SK-N-SH (cell line): ENCODE measurements at regions not wholly inside any gene's neighbourhood (a gene's known extent, or its start where the extent isn't known, plus 50 kb on each side); places are given as distances from the start of the nearest gene placed in this dataset.

ENCODE experiments used
- CTCF ChIA-PET: fragments of 300-600, 350-600 bp; formaldehyde crosslinking; extraction: SDS; loops from one replicate; lab custom pipeline; 2021; lab: Yijun Ruan, JAX
- POLR2A ChIA-PET: fragments of 350-600 bp; sonication (Branson Sonifier 250); formaldehyde crosslinking; extraction: SDS; loops from one replicate; lab custom pipeline; 2020; ENCODE audit warnings: antibody characterized with exemption, inconsistent platforms; lab: Yijun Ruan, JAX
- DNase-seq: peaks from one replicate; pipeline ENCODE4 v3.0.0; 2012
- H2AFZ ChIP-seq: fragments of 200-600 bp; sonication (generic); 2 replicates; pipeline ENCODE4 v1.8.1; 2016; ENCODE audit warnings: antibody characterized with exemption, mild to moderate bottlenecking, low read depth
- H3F3A ChIP-seq: fragments of 200-600 bp; sonication (generic); replicated peaks from 2 replicates; pipeline ENCODE3; 2016; ENCODE audit warnings: antibody characterized with exemption, mild to moderate bottlenecking; ENCODE audit not compliant: insufficient read depth
- H3K27ac ChIP-seq, 2 experiments: fragments of 200-500 bp in 1 of 2; fragments of 200-600 bp in 1 of 2; sonication (Bioruptor generic) in 1 of 2; sonication (generic), shearing (Covaris generic) in 1 of 2; 2 replicates each; pipeline versions ENCODE4 v1.5.1 to v1.6.1; 2014 to 2016; ENCODE audit warnings: low read depth in 2 of 2, inconsistent platforms in 1 of 2, low read length in 1 of 2, mild to moderate bottlenecking in 1 of 2, mixed read lengths in 1 of 2
- H3K27me3 ChIP-seq: fragments of 200-600 bp; sonication (generic), shearing (Covaris generic); 2 replicates; pipeline ENCODE4 v1.6.1; 2016; ENCODE audit warnings: mixed run types; ENCODE audit not compliant: insufficient read depth
- H3K36me3 ChIP-seq, 2 experiments: fragments of 200-500 bp in 1 of 2; fragments of 200-600 bp in 1 of 2; sonication (Bioruptor generic) in 1 of 2; sonication (generic) in 1 of 2; replicated peaks in 1 of 2; 2 replicates each; pipeline versions ENCODE3 to v1.5.1; 2014 to 2016; ENCODE audit warnings: low read length in 1 of 2, mild to moderate bottlenecking in 1 of 2; ENCODE audit not compliant: insufficient read depth in 2 of 2, control insufficient read depth in 1 of 2
- H3K4me1 ChIP-seq, 2 experiments: fragments of 200-500 bp in 1 of 2; fragments of 200-600 bp in 1 of 2; sonication (Bioruptor generic) in 1 of 2; sonication (generic), shearing (Covaris generic) in 1 of 2; 2 replicates each; pipeline versions ENCODE4 v1.5.1 to v1.6.1; 2014 to 2016; ENCODE audit warnings: low read depth in 1 of 2, low read length in 1 of 2, mixed run types in 1 of 2; ENCODE audit not compliant: insufficient read depth in 2 of 2, control insufficient read depth in 1 of 2
- H3K4me2 ChIP-seq: fragments of 200-600 bp; sonication (generic), shearing (Covaris generic); 2 replicates; pipeline ENCODE4 v1.6.1; 2017; ENCODE audit warnings: mixed run types
- H3K4me3 ChIP-seq, 2 experiments: fragments of 200-500 bp in 1 of 2; fragments of 200-600 bp in 1 of 2; sonication (Bioruptor generic) in 1 of 2; sonication (generic), shearing (Covaris generic) in 1 of 2; 2 replicates each; pipeline versions ENCODE4 v1.5.1 to v1.8.1; 2014 to 2016; ENCODE audit warnings: low read depth in 2 of 2, inconsistent platforms in 1 of 2, low read length in 1 of 2, mild to moderate bottlenecking in 1 of 2, mixed read lengths in 1 of 2, moderate library complexity in 1 of 2
- H3K79me2 ChIP-seq: fragments of 200-600 bp; sonication (generic); 2 replicates; pipeline ENCODE4 v1.8.1; 2017; ENCODE audit warnings: mild to moderate bottlenecking; ENCODE audit not compliant: insufficient read depth
- H3K9ac ChIP-seq: fragments of 200-600 bp; sonication (generic); 2 replicates; pipeline ENCODE4 v1.6.1; 2017; ENCODE audit warnings: mixed run types
- H3K9me2 ChIP-seq: fragments of 200-600 bp; sonication (generic); 2 replicates; pipeline ENCODE4 v1.6.1; 2017; ENCODE audit warnings: mixed run types
- H3K9me3 ChIP-seq: fragments of 200-600 bp; sonication (generic); 2 replicates; pipeline ENCODE4 v1.6.1; 2017; ENCODE audit warnings: mixed run types, mild to moderate bottlenecking, moderate library complexity
- H4K20me1 ChIP-seq: fragments of 200-600 bp; sonication (generic); 2 replicates; pipeline ENCODE4 v1.6.1; 2017; ENCODE audit warnings: mild to moderate bottlenecking, mixed run types; ENCODE audit not compliant: insufficient read depth
- CHD2 ChIP-seq: fragments of 150-350 bp; IDR thresholded peaks from 2 replicates; pipeline ENCODE4 v1.6.1; 2018; ENCODE audit warnings: low read length; ENCODE audit not compliant: partially characterized antibody
- CTCF ChIP-seq: fragments of 200-600 bp; sonication (generic); IDR thresholded peaks from 2 replicates; pipeline ENCODE4 v1.6.1; 2017; ENCODE audit warnings: antibody characterized with exemption, mild to moderate bottlenecking, moderate library complexity
- ELF1 ChIP-seq: IDR thresholded peaks from 2 replicates; pipeline ENCODE4 v1.4.0; 2012
- EZH2phosphoT487 ChIP-seq: fragments of 200-600 bp; sonication (generic); IDR thresholded peaks from 2 replicates; pipeline ENCODE4 v1.6.1; 2017; ENCODE audit warnings: low read depth, mixed run types, mild to moderate bottlenecking, antibody characterized with exemption, moderate library complexity, borderline replicate concordance
- FOSL2 ChIP-seq: IDR thresholded peaks from 2 replicates; pipeline ENCODE4 v1.4.0; 2012; ENCODE audit warnings: low read depth, mild to moderate bottlenecking, moderate library complexity, borderline replicate concordance
- FOXM1 ChIP-seq: IDR thresholded peaks from 2 replicates; pipeline ENCODE4 v1.4.0; 2012; ENCODE audit warnings: low read depth, mild to moderate bottlenecking
- GABPA ChIP-seq: IDR thresholded peaks from 2 replicates; pipeline ENCODE4 v1.4.0; 2012; ENCODE audit warnings: low read depth, mild to moderate bottlenecking
- MAX ChIP-seq: IDR thresholded peaks from 2 replicates; pipeline ENCODE4 v1.4.0; 2012; ENCODE audit warnings: low read depth
- MEF2A ChIP-seq: IDR thresholded peaks from 2 replicates; pipeline ENCODE4 v1.4.0; 2012; ENCODE audit warnings: low read depth, borderline replicate concordance
- PBX3 ChIP-seq: IDR thresholded peaks from 2 replicates; pipeline ENCODE4; 2012
- TAF1 ChIP-seq: IDR thresholded peaks from 2 replicates; pipeline ENCODE4 v1.6.1; 2012; ENCODE audit warnings: low read depth, mild to moderate bottlenecking, low read length, moderate library complexity, borderline replicate concordance
- TEAD4 ChIP-seq: IDR thresholded peaks from 2 replicates; pipeline ENCODE4 v1.4.0; 2012; ENCODE audit warnings: mild to moderate bottlenecking, borderline replicate concordance; ENCODE audit not compliant: insufficient read depth
- USF1 ChIP-seq: IDR thresholded peaks from 2 replicates; pipeline ENCODE4 v1.4.0; 2012; ENCODE audit warnings: low read depth, borderline replicate concordance
- USF2 ChIP-seq: fragments of 150-350 bp; IDR thresholded peaks from 2 replicates; pipeline ENCODE4 v1.6.1; 2017; ENCODE audit warnings: antibody characterized with exemption, low read length, low read depth, borderline replicate concordance
- WGBS: methylation state at CpG from one replicate; pipeline ENCODE4 v1.1.6; 2017; ENCODE audit warnings: low lambda C conversion rate; 5-methylcytosine and 5-hydroxymethylcytosine counted together

- CTCF ChIA-PET: no interaction called here
- H4K20me1 ChIP-seq: no peaks in the 10 kb centered on the region
- H3K27ac ChIP-seq: no peak overlapping the region
- no peaks in the 10 kb centered on the region for H3K9me2 ChIP-seq
- no peak for DNase-seq
- H2AFZ ChIP-seq: no peak overlapping the region
- H3K79me2 ChIP-seq: no peaks in the 10 kb centered on the region
- no peaks in the 10 kb centered on the region for H3K36me3 ChIP-seq
- H3K9ac ChIP-seq: no peak overlapping the region
- TF ChIP-seq GABPA (no peak), CHD2 (no peak), USF1 (no peak), ELF1 (no peak), USF2 (no peak), TAF1 (no peak), MAX (no peak), FOSL2 (no peak), PBX3 (no peak), TEAD4 (no peak), FOXM1 (no peak), CTCF (no peak), EZH2phosphoT487 (no peak), MEF2A (no peak)
- H3K9me3 ChIP-seq: no peaks in the 10 kb centered on the region
- H3K27me3 ChIP-seq: no peaks in the 10 kb centered on the region
- POLR2A ChIA-PET: no interaction called here
- no peaks in the 10 kb centered on the region for H3K4me1 ChIP-seq
- no peaks in the 10 kb centered on the region for H3F3A ChIP-seq
- H3K4me2 ChIP-seq: no peak overlapping the region
- H3K4me3 ChIP-seq: no peak overlapping the region
- 68% methylated on average over 5 of the region's 5 CpGs for WGBS
Measured at GRCh38 chr3:66615643-66616301, 115.0 kb upstream of the LRIG1 start.
